Breast epithelium (tissue), 4 donors: ENCODE measurements at regions not wholly inside any gene's neighbourhood (a gene's known extent, or its start where the extent isn't known, plus 50 kb on each side); places are given as distances from the start of the nearest gene placed in this dataset.

Experiments
- DNase-seq, 2 donors: peaks; one replicate each; pipeline ENCODE4 v3.0.0-alpha.2; 2019; ENCODE audit warnings: low spot score in 2 of 2
- H3K27ac ChIP-seq, 2 donors: fragments of 200-600 bp; sonication (generic) in 1 of 2; one replicate each; pipeline ENCODE4 v1.5.1; 2016 to 2019; ENCODE audit warnings: mild to moderate bottlenecking in 1 of 2
- H3K27me3 ChIP-seq, 2 donors: fragments of 200-600 bp; sonication (generic) in 1 of 2; one replicate each; pipeline versions ENCODE4 v1.5.1 to v1.6.0; 2017 to 2019; ENCODE audit warnings: control low read depth in 1 of 2, mild to moderate bottlenecking in 1 of 2
- H3K36me3 ChIP-seq: fragments of 200-600 bp; one replicate; pipeline ENCODE4 v1.5.1; 2019
- H3K4me1 ChIP-seq, 2 donors: fragments of 200-600 bp; sonication (generic); one replicate each; pipeline ENCODE4 v1.5.1; 2016 to 2019; ENCODE audit warnings: control low read depth in 1 of 2
- H3K4me3 ChIP-seq, 3 donors: fragments of 200-600 bp; sonication (generic); 1 replicate in 2 of 3; 2 replicates in 1 of 3; pipeline ENCODE4 v1.5.1; 2016 to 2019; ENCODE audit warnings: mild to moderate bottlenecking in 3 of 3, moderate library complexity in 2 of 3
- H3K9me3 ChIP-seq, 2 donors: fragments of 200-600 bp; sonication (generic) in 1 of 2; one replicate each; pipeline ENCODE4 v1.5.1; 2016 to 2019; ENCODE audit warnings: control low read depth in 1 of 2
- CTCF ChIP-seq, 3 donors: fragments of 450-650 bp; IDR thresholded peaks; one replicate each; pipeline ENCODE4 v1.5.1; 2016 to 2017; ENCODE audit warnings: antibody characterized with exemption in 3 of 3, mild to moderate bottlenecking in 3 of 3, moderate library complexity in 3 of 3
- POLR2A ChIP-seq: fragments of 450-650 bp; IDR thresholded peaks from one replicate; pipeline ENCODE4 v1.6.1; 2016; ENCODE audit warnings: antibody characterized with exemption, mild to moderate bottlenecking, moderate library complexity
- POLR2AphosphoS5 ChIP-seq, 3 donors: sonication (generic); formaldehyde crosslinking; IDR thresholded peaks; one replicate each; pipeline ENCODE4 v1.6.1; 2017; ENCODE audit warnings: antibody characterized with exemption in 3 of 3
- intact Hi-C: fragments of 100-400 bp; cut with DNase I; formaldehyde crosslinking; loops from one replicate; pipeline ENCODE4 v1.15.1; 2023; ENCODE audit warnings: low total_unique reads

- intact Hi-C loops: no loop called here
- no peaks in the 10 kb centered on the region for H3K36me3 ChIP-seq
- no peak overlapping the region for H3K4me3 ChIP-seq
- H3K9me3 ChIP-seq: no peaks in the 10 kb centered on the region
- no peaks in the 10 kb centered on the region for H3K4me1 ChIP-seq
- H3K27me3 ChIP-seq: no peaks in the 10 kb centered on the region
- no peak for TF ChIP-seq POLR2AphosphoS5 (IDR thresholded peaks at IDR 0.05)
- TF ChIP-seq POLR2A: no peak
- TF ChIP-seq CTCF (IDR thresholded peaks at IDR 0.05): no peak
- H3K27ac ChIP-seq: no peak overlapping the region
- DNase-seq: no peak
These were observed 62.7 kb upstream of the ARID2 start for GRCh38 chr12:45666816-45667215.

- DNase-seq: no peak
- Histone ChIP-seq H3K36me3 (no peaks in the 10 kb centered on the region), H3K4me1 (no peaks in the 10 kb centered on the region), H3K9me3 (no peaks in the 10 kb centered on the region), H3K4me3 (no peak overlapping the region), H3K27me3 (no peaks in the 10 kb centered on the region), H3K27ac (no peak overlapping the region)
- no peak for TF ChIP-seq CTCF (IDR thresholded peaks at IDR 0.05)
- TF ChIP-seq POLR2AphosphoS5 (IDR thresholded peaks at IDR 0.05): no peak
- TF ChIP-seq POLR2A: no peak
- intact Hi-C loops: no loop called here
These were observed 61.7 kb upstream of the ARID2 start for GRCh38 chr12:45667761-45668160.

DNA sequence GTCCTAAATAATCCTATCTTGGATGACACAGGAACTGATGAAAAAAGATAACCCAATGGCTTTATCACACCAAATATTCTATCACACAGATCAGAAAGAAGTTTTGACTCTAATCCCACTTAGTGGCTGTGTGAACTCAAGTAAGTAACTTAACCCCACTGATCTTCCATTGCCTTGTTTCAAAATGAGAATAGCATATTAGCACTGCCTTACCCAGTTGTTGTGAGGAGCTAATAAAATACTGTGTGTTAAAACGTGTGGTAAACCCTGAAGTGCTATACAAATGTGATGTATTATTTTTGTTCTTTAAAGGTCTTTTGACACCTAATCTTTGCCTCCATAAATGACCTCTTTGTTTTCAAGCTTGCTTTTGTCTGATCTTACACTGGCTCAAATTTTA lies 60.9 kb upstream of the ARID2 start:
- TF ChIP-seq CTCF (IDR thresholded peaks at IDR 0.05) (no peak), POLR2AphosphoS5 (IDR thresholded peaks at IDR 0.05) (no peak), POLR2A (no peak)
- no peak overlapping the region for H3K4me3 ChIP-seq

GRCh38 chr12:45669093-45669492 lies 60.4 kb upstream of the ARID2 start:
- no peaks in the 10 kb centered on the region for H3K36me3 ChIP-seq
- no peak overlapping the region for H3K27ac ChIP-seq
- H3K27me3 ChIP-seq: no peaks in the 10 kb centered on the region
- intact Hi-C loops: no loop called here
- no peak for DNase-seq
- no peaks in the 10 kb centered on the region for H3K4me1 ChIP-seq
- TF ChIP-seq CTCF (IDR thresholded peaks at IDR 0.05) (no peak), POLR2A (no peak), POLR2AphosphoS5 (IDR thresholded peaks at IDR 0.05) (no peak)
- H3K4me3 ChIP-seq: no peak overlapping the region
- H3K9me3 ChIP-seq: no peaks in the 10 kb centered on the region

More for the DNA sequence above, 60.9 kb upstream of the ARID2 start:
- no peak for DNase-seq
- H3K4me1 ChIP-seq: no peaks in the 10 kb centered on the region
- H3K9me3 ChIP-seq: no peaks in the 10 kb centered on the region
- no peak overlapping the region for H3K27ac ChIP-seq
- intact Hi-C loops: no loop called here
- no peaks in the 10 kb centered on the region for H3K27me3 ChIP-seq
- no peaks in the 10 kb centered on the region for H3K36me3 ChIP-seq

DNA sequence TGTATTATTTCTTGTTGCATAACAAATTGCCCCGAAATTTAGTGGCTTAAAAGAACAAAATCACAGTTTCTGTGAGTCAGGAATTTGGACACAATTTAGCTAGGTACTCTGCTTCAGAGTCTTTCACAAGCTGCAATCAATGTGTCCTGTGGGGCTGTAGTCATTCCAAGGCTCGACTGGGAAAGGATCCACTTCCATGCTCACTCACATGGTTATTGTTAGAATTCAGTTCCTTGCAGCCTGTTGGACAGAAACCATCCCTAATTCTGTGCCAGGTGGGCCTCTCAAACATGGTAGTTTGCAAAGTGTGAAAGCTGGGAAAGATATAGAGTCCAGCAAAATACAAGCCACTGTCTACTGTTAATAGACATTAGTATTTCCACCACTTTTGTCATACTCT lies 59.7 kb upstream of the ARID2 start:
- no peak overlapping the region for H3K27ac ChIP-seq

More for the DNA sequence above, 59.7 kb upstream of the ARID2 start:
- no peaks in the 10 kb centered on the region for H3K36me3 ChIP-seq
- TF ChIP-seq POLR2AphosphoS5 (IDR thresholded peaks at IDR 0.05): no peak
- no peak for TF ChIP-seq CTCF (IDR thresholded peaks at IDR 0.05)
- no peak for TF ChIP-seq POLR2A
- DNase-seq: no peak
- H3K9me3 ChIP-seq: no peaks in the 10 kb centered on the region
- intact Hi-C loops: no loop called here
- H3K4me1 ChIP-seq: no peaks in the 10 kb centered on the region
- H3K27me3 ChIP-seq: no peaks in the 10 kb centered on the region
- no peak overlapping the region for H3K4me3 ChIP-seq
